GM20000 (cell line): ENCODE measurements at regions not wholly inside any gene's neighbourhood (a gene's known extent, or its start where the extent isn't known, plus 50 kb on each side); places are given as distances from the start of the nearest gene placed in this dataset.
A peak's percentile ranks its signal among the peaks of the same experiment; 100 is the strongest.

Experiments used
- DNase-seq: peaks from one replicate; pipeline ENCODE4 v3.0.0; 2012; ENCODE audit warnings: low spot score
- TF ChIP-seq, protein P1 (sequence below): IDR thresholded peaks from 2 replicates; pipeline ENCODE4 v1.5.1; 2012; ENCODE audit warnings: mild to moderate bottlenecking, control low read depth; ENCODE audit errors: extremely low read depth, missing control alignments

DNA sequence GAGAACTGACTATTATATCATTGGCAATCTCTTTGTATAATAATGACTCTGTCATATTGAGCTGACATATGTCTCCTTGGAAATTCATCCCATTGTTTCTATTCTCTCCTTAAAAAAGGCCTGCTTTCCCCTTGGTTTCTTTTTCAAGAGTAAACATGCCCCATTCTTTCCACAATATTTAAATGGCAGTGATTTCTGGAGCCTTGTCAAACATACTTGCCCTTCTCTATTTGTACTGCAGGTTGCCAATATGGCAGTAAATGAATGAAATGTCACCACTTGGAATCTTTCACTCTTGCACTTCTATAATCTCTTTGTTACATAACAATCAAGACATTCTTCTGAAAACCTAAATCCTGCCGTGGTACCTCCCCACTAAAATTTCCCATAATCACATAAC, 1265.1 kb upstream of the CDH8 start:
- TF ChIP-seq, protein P1, sequence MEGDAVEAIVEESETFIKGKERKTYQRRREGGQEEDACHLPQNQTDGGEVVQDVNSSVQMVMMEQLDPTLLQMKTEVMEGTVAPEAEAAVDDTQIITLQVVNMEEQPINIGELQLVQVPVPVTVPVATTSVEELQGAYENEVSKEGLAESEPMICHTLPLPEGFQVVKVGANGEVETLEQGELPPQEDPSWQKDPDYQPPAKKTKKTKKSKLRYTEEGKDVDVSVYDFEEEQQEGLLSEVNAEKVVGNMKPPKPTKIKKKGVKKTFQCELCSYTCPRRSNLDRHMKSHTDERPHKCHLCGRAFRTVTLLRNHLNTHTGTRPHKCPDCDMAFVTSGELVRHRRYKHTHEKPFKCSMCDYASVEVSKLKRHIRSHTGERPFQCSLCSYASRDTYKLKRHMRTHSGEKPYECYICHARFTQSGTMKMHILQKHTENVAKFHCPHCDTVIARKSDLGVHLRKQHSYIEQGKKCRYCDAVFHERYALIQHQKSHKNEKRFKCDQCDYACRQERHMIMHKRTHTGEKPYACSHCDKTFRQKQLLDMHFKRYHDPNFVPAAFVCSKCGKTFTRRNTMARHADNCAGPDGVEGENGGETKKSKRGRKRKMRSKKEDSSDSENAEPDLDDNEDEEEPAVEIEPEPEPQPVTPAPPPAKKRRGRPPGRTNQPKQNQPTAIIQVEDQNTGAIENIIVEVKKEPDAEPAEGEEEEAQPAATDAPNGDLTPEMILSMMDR = no peak
- no peak for DNase-seq

DNA sequence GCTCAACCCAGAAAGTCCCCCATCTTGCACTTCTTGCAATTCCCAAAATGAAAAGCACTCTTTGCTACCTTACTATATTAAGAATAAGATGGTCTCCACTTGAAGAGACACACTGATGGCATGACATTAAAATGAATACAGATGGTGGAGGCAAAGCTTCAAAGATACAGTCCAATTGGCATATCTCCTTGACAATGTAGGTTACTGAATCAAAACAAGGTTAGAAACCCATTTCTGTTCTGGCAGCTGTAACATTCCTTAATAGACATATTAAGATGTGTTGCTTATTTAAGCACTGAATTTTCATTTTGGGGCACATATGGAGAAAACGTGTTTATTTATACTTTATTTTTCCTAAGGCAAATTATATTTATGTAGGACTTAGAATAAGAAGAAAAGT, 1262.8 kb upstream of the CDH8 start:
- no peak for DNase-seq
- TF ChIP-seq, protein P1 = no peak

DNA sequence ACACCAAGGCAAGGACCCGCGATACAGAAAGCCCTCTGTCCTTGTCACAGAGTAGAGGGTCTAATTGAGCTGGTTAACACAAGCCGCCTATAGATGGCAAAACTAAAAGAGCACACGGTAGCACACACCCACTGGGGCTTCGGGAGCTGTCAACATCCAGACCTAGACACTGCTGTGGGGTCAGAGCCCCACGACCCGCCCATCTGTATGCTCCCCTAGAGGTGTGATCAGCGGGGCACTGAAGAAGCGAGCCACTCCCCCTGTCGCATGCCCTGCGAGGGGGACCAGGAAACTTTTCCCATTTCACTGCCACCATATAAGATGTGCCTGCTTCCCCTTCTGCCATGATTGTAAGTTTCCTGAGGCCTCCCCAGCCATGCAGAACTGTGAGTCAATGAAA, 1255.8 kb upstream of the CDH8 start:
- TF ChIP-seq, protein P1 = no peak
- no peak for DNase-seq

DNA sequence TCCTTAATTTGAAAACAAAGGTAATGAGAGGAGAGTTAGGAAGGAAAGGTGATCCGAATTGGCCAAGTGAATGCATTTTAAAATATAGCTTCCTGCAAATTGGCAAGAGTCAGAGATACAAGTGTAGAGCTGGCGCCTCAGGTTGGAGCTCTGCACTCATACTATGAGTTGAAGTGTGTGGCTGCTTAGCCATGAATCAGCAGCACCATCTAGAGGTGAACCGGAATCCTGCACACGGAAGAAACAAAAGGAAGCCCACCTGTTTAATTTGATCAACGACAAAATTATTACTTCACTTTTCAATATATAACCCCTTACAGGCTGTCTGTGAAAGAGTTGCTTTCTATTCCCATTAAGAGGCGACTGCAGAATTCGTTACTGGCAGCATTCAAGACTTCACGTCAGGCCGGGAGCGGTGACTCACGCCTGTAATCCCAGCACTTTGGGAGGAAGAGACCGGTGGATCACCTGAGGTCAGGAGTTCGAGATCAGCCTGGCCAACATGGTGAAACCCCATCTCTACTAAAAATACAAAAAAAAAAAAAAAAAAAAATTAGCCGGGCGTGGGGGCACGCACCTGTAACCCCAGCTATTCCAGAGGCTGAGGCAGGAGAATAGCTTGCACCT, 1253.7 kb upstream of the CDH8 start:
- TF ChIP-seq, protein P1 = peak; percentile 13
- DNase-seq = peak; percentile 20

DNA sequence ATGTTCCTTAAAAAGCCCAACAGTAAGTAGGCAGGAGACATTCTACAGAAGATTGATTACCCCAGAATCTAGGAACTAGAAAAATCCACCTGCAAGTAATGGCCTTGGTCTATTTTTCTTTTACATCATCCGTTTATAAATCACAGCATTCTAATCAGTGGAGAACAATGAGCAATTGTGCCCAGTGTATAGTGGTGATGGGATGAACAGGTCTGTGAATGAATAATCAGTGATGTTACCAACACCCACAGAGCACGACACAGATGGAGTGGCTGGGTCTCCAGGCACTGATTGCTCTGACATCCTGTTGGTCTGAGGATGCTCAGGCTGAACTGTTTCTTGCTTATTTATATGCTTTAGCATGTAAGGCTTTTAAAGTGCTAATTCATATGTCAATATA, 1251.2 kb upstream of the CDH8 start:
- no peak for DNase-seq
- TF ChIP-seq, protein P1 = no peak

DNA sequence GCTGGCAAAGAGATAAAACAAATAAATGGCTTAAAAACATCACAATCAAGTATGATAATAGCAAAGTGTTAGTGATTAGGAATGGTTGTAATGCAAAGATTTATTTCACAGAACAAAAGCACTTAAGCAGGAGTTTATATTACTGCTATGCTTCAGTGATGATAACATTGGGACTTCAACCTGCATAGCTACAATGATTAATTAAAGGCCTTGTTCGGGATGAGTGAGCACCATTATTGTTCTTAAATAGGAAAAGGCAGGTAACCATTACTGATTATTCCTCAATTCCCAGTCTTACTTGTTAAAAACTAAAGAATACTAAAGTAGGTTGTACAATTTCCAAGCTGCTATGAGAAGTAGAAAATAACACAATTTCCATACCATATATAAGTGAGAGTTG, 1247.5 kb upstream of the CDH8 start:
- TF ChIP-seq, protein P1 = no peak
- no peak for DNase-seq

DNA sequence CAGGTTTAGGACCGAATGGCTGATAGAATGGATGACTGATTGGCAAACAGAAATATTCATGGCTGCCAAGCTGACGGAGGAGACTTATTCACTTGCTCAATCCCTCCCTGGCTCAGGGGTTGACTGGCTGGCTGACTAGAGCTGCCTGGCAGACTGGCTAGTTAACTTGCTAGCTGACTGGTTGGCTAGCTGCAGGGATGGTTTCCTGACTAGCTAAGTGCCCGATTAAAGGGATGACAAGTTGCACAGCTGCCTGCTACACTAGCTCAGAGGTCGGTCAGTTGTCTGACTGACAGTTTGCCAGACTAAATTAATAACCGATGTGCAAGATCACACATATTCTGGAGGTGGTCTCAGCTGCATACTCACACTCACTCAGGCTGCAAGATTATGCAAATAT, 1208.4 kb upstream of the CDH8 start:
- DNase-seq = no peak
- TF ChIP-seq, protein P1 = no peak
